ENCODE measurements at regions not wholly inside any gene's neighbourhood (a gene's known extent, or its start where the extent isn't known, plus 50 kb on each side); places are given as distances from the start of the nearest gene placed in this dataset.

DNA sequence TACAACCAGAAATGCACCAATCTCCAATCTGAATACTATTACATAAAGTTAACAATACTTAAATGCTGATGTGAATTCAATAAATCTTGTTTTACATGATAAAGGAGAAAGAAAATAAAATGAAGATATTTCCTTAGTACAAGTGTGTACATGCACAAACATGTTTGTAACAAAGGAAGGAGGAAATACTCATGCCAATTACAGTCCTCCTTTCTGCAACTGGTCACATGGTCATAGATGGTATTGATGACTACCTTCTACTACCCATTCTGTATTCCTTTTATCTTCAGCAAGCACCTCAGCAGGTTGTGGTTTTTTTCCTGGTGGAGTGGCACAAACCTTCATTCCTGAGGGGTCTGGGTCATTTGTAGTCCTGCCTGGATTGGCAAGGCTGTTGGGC, 214.2 kb upstream of the GUCY1A2 start:
- Mint-ChIP-seq H3K36me3 (ENCODE audit: insufficient read depth, unreplicated experiment) (no peaks in the 10 kb centered on the region), H3K27me3 (ENCODE audit: insufficient read depth, unreplicated experiment) (no peaks in the 10 kb centered on the region), H3K9me3 (ENCODE audit: unreplicated experiment) (peaks cover 11% of the 10 kb centered on the region), H3K4me1 (ENCODE audit: low read depth, unreplicated experiment) (no peaks in the 10 kb centered on the region), H3K4me3 (ENCODE audit: unreplicated experiment) (no peak overlapping the region), H3K27ac (ENCODE audit: unreplicated experiment) (no peak overlapping the region)
- BruUV-seq (replicated peaks): no TSS peak
- no peaks in the 10 kb centered on the region for H3K27me3 ChIP-seq (replicated peaks; ENCODE audit: control insufficient read depth, insufficient read depth, low read length)
- no peak overlapping the region for H3K4me3 ChIP-seq (ENCODE audit: low read depth, low read length)
- intact Hi-C loops (cut with micrococcal nuclease; ENCODE audit: unreplicated experiment): no loop called here
- H3K36me3 ChIP-seq (ENCODE audit: control insufficient read depth, insufficient read depth, low read length): no peaks in the 10 kb centered on the region
- CTCF ChIA-PET: no interaction called here
- TF ChIP-seq, protein P1, sequence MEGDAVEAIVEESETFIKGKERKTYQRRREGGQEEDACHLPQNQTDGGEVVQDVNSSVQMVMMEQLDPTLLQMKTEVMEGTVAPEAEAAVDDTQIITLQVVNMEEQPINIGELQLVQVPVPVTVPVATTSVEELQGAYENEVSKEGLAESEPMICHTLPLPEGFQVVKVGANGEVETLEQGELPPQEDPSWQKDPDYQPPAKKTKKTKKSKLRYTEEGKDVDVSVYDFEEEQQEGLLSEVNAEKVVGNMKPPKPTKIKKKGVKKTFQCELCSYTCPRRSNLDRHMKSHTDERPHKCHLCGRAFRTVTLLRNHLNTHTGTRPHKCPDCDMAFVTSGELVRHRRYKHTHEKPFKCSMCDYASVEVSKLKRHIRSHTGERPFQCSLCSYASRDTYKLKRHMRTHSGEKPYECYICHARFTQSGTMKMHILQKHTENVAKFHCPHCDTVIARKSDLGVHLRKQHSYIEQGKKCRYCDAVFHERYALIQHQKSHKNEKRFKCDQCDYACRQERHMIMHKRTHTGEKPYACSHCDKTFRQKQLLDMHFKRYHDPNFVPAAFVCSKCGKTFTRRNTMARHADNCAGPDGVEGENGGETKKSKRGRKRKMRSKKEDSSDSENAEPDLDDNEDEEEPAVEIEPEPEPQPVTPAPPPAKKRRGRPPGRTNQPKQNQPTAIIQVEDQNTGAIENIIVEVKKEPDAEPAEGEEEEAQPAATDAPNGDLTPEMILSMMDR (IDR thresholded peaks at IDR 0.05; ENCODE audit: insufficient read depth in 1 of 2, low read depth in 1 of 2, low read length in 1 of 2, severe bottlenecking in 1 of 2, unreplicated experiment in 1 of 2): no peak
- POLR2A ChIA-PET: no interaction called here
- DNase-seq: no peak
- H3K9me3 ChIP-seq: no peaks in the 10 kb centered on the region
- no peaks in the 10 kb centered on the region for H3K4me1 ChIP-seq

DNA sequence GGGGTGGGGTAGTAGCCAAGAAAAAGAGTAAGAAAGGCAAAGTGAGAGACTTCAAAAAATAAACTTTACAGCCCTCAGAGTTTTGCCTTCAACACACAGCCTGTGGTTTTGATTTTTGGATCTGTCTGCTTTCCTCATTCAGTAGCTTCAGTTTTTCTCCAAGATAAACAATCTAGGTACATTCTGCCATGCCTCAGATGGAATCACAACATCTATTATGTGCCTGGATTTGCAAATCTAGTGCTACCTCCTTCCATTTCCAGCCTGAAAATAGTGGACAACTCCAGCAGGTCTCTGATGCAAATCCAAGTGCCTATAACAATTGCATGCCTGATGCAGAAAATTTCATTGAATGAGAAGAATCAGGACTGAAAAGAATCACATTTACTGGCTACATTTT, 206.6 kb upstream of the GUCY1A2 start:
- Mint-ChIP-seq H3K4me1 (ENCODE audit: low read depth, unreplicated experiment) (no peaks in the 10 kb centered on the region), H3K36me3 (ENCODE audit: insufficient read depth, unreplicated experiment) (no peaks in the 10 kb centered on the region), H3K4me3 (ENCODE audit: unreplicated experiment) (no peak overlapping the region), H3K27ac (ENCODE audit: unreplicated experiment) (no peak overlapping the region), H3K27me3 (ENCODE audit: insufficient read depth, unreplicated experiment) (peaks cover 4% of the 10 kb centered on the region), H3K9me3 (ENCODE audit: unreplicated experiment) (peaks cover 11% of the 10 kb centered on the region)
- no peaks in the 10 kb centered on the region for H3K36me3 ChIP-seq (ENCODE audit: control insufficient read depth, insufficient read depth, low read length)
- no peaks in the 10 kb centered on the region for H3K27me3 ChIP-seq (replicated peaks; ENCODE audit: control insufficient read depth, insufficient read depth, low read length)
- BruUV-seq (replicated peaks): no TSS peak
- TF ChIP-seq, protein P1 (IDR thresholded peaks at IDR 0.05; ENCODE audit: insufficient read depth in 1 of 2, low read depth in 1 of 2, low read length in 1 of 2, severe bottlenecking in 1 of 2, unreplicated experiment in 1 of 2): no peak
- POLR2A ChIA-PET: no interaction called here
- H3K4me1 ChIP-seq: no peaks in the 10 kb centered on the region
- intact Hi-C loops (cut with micrococcal nuclease; ENCODE audit: unreplicated experiment): no loop called here
- no peak for DNase-seq
- no peaks in the 10 kb centered on the region for H3K9me3 ChIP-seq
- CTCF ChIA-PET: no interaction called here
- H3K4me3 ChIP-seq (ENCODE audit: low read depth, low read length): no peak overlapping the region

DNA sequence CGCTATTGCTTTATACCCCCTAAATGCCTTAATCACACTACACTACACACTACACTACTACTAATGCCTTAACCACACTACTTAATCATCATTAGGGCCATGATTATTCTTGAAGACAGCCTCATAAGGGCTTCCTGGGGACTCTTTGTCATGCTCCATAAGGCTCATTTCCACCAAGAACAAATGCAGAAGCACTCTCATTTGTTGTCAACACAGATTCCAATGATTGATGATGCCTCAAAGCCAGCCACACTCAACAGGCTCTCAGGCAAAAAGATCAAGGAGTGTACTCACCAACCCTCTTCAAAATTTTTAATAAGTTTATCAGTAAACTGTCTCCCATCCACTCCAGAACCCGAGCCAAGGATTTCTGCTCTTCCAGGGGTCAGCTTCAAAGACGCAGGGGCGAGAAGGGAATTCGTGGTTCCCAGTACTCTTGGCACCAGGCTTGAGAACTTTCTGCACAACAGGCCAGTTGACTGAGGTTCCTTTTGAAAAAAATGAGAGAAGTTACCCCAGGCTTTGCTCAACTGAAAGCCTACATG, 204.7 kb upstream of the GUCY1A2 start:
- Mint-ChIP-seq H3K4me1 (ENCODE audit: low read depth, unreplicated experiment) (no peaks in the 10 kb centered on the region), H3K36me3 (ENCODE audit: insufficient read depth, unreplicated experiment) (no peaks in the 10 kb centered on the region), H3K27me3 (ENCODE audit: insufficient read depth, unreplicated experiment) (peaks cover 4% of the 10 kb centered on the region), H3K4me3 (ENCODE audit: unreplicated experiment) (no peak overlapping the region), H3K9me3 (ENCODE audit: unreplicated experiment) (no peaks in the 10 kb centered on the region), H3K27ac (ENCODE audit: unreplicated experiment) (no peak overlapping the region)
- Histone ChIP-seq H3K4me1 (no peaks in the 10 kb centered on the region), H3K36me3 (ENCODE audit: control insufficient read depth, insufficient read depth, low read length) (no peaks in the 10 kb centered on the region), H3K9me3 (no peaks in the 10 kb centered on the region), H3K4me3 (ENCODE audit: low read depth, low read length) (no peak overlapping the region), H3K27me3 (replicated peaks; ENCODE audit: control insufficient read depth, insufficient read depth, low read length) (no peaks in the 10 kb centered on the region)
- no TSS peak for BruUV-seq (replicated peaks)
- CTCF ChIA-PET: no interaction called here
- intact Hi-C loops (cut with micrococcal nuclease; ENCODE audit: unreplicated experiment): no loop called here
- no peak for DNase-seq
- TF ChIP-seq, protein P1 (IDR thresholded peaks at IDR 0.05; ENCODE audit: insufficient read depth in 1 of 2, low read depth in 1 of 2, low read length in 1 of 2, severe bottlenecking in 1 of 2, unreplicated experiment in 1 of 2): no peak
- POLR2A ChIA-PET: no interaction called here

Measured in Caco-2 (cell line).